ENCODE measurements at regions not wholly inside any gene's neighbourhood (a gene's known extent, or its start where the extent isn't known, plus 50 kb on each side); places are given as distances from the start of the nearest gene placed in this dataset.

DNA sequence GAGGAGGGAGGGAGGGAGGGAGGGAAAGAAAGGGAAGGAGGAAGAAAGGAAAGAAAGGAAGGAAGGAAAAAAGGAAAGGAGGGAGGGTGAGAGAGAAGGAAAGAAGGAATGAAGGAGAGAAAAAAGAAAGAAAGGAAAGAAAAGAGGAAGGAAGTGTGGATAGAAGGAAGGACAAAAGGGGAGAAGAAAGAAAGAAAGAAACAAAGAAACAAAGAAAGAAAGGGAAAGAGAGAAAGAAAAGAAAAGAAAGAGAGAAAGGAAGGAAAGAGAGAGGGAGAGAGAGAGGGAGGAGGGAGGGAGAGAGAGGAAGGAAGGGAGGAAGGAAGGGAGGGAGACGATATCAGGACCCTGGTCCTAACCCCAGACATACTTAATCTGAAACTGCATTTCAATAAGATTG is 146.2 kb upstream of the ZC3H11B start:
- no peak overlapping the region for H4K5ac ChIP-seq (ENCODE audit: insufficient read length, low read depth, low read length)
- peaks cover 0 to 5% of the 10 kb centered on the region in 2 experiments; a peak in 1 of 4 replicates for H3K4me1 Mint-ChIP-seq
- no CpG with 5 or more reads among the region's 1 CpG for WGBS (ENCODE audit: extremely low coverage, insufficient read length, low lambda C conversion rate)
- H4K91ac ChIP-seq (ENCODE audit: insufficient read length, low read depth, low read length) = no peak overlapping the region
- H3K9me3 ChIP-seq (ENCODE audit: control insufficient read depth, low read depth, low read length) = no peaks in the 10 kb centered on the region
- no peaks in the 10 kb centered on the region for H3K4me1 ChIP-seq (ENCODE audit: insufficient read depth, low read length)
- no peaks in the 10 kb centered on the region for H3K36me3 Mint-ChIP-seq (ENCODE audit: insufficient read depth in 1 of 3, low read depth in 3 of 3)
- no peak overlapping the region for H3K23ac ChIP-seq (ENCODE audit: insufficient read length, low read depth, low read length)
- no peak overlapping the region for H3K56ac ChIP-seq (ENCODE audit: insufficient read length, low read depth, low read length)
- H3K27ac Mint-ChIP-seq = peak overlapping the region in 1 of 3 experiments; percentile 49; a peak in 3 of 7 replicates
- H3K23me2 ChIP-seq (ENCODE audit: insufficient read length, low read depth, low read length, poor library complexity, severe bottlenecking) = no peaks in the 10 kb centered on the region
- TF ChIP-seq, protein P1, sequence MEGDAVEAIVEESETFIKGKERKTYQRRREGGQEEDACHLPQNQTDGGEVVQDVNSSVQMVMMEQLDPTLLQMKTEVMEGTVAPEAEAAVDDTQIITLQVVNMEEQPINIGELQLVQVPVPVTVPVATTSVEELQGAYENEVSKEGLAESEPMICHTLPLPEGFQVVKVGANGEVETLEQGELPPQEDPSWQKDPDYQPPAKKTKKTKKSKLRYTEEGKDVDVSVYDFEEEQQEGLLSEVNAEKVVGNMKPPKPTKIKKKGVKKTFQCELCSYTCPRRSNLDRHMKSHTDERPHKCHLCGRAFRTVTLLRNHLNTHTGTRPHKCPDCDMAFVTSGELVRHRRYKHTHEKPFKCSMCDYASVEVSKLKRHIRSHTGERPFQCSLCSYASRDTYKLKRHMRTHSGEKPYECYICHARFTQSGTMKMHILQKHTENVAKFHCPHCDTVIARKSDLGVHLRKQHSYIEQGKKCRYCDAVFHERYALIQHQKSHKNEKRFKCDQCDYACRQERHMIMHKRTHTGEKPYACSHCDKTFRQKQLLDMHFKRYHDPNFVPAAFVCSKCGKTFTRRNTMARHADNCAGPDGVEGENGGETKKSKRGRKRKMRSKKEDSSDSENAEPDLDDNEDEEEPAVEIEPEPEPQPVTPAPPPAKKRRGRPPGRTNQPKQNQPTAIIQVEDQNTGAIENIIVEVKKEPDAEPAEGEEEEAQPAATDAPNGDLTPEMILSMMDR (conservative IDR thresholded peaks at IDR 0.05) = no peak
- H3K79me2 ChIP-seq (ENCODE audit: insufficient read depth, low read length) = no peaks in the 10 kb centered on the region
- no peak overlapping the region for H2AK5ac ChIP-seq (ENCODE audit: insufficient read length, low read length)
- H3K27ac ChIP-seq (ENCODE audit: insufficient read length, low read depth, low read length) = no peak overlapping the region
- no peak for DNase-seq
- H3K27me3 ChIP-seq (ENCODE audit: insufficient read depth, low read length) = no peaks in the 10 kb centered on the region
- no peak overlapping the region for H3K14ac ChIP-seq (ENCODE audit: insufficient read depth, low read length)
- no peak overlapping the region for H2BK5ac ChIP-seq (ENCODE audit: insufficient read length, low read length)
- H3K4me3 Mint-ChIP-seq = no peak overlapping the region
- H3K79me1 ChIP-seq (ENCODE audit: insufficient read depth, low read depth, low read length, poor library complexity, severe bottlenecking) = no peaks in the 10 kb centered on the region
- H3K4ac ChIP-seq (ENCODE audit: low read depth, low read length) = no peak overlapping the region
- no peak overlapping the region for H4K8ac ChIP-seq (replicated peaks; ENCODE audit: insufficient read length, low read depth, low read length)
- no peaks in the 10 kb centered on the region for H4K20me1 ChIP-seq (ENCODE audit: control insufficient read depth, insufficient read depth, insufficient read length)
- no peaks in the 10 kb centered on the region for H3K9me3 Mint-ChIP-seq
- H3K9ac ChIP-seq (ENCODE audit: extremely low read depth, insufficient read length, low read length) = no peak overlapping the region
- H2BK120ac ChIP-seq (ENCODE audit: low read depth, low read length, poor library complexity, severe bottlenecking) = no peak overlapping the region
- H2BK20ac ChIP-seq (ENCODE audit: low read depth, low read length, poor library complexity, severe bottlenecking) = no peak overlapping the region
- H2AFZ ChIP-seq (ENCODE audit: low read length) = no peak overlapping the region
- no peak overlapping the region for H3K4me2 ChIP-seq (ENCODE audit: insufficient read depth, insufficient read length, low read length)
- H2BK12ac ChIP-seq (ENCODE audit: insufficient read length, low read depth, low read length) = no peak overlapping the region
- H2BK15ac ChIP-seq (ENCODE audit: low read depth, low read length) = no peak overlapping the region
- H3K18ac ChIP-seq (ENCODE audit: insufficient read length, low read depth, low read length) = no peak overlapping the region
- no peaks in the 10 kb centered on the region; the same call in 1 of the 2 replicates for H3K27me3 Mint-ChIP-seq (ENCODE audit: low read depth)
- H3T11ph ChIP-seq (ENCODE audit: low read length) = no peak overlapping the region

All from H9 (cell line).